ENCODE measurements at regions not wholly inside any gene's neighbourhood (a gene's known extent, or its start where the extent isn't known, plus 50 kb on each side); places are given as distances from the start of the nearest gene placed in this dataset.

- TF ChIP-seq CTCF (IDR thresholded peaks at IDR 0.05; ENCODE audit: low read length) (no peak), EZH2 (optimal IDR thresholded peaks at IDR 0.05; ENCODE audit: low read depth, low read length) (no peak)
Measured at GRCh38 chr20:50406610-50407136, 103.5 kb upstream of the PTPN1 start.
